Posterior vena cava (tissue), 2 donors: ENCODE measurements at regions not wholly inside any gene's neighbourhood (a gene's known extent, or its start where the extent isn't known, plus 50 kb on each side); places are given as distances from the start of the nearest gene placed in this dataset.

Experiments used
- DNase-seq: peaks from one replicate; pipeline ENCODE4 v3.0.0-alpha.2; 2020; ENCODE audit warnings: low spot score
- intact Hi-C, 2 donors: fragments of 100-400 bp; cut with DNase I; formaldehyde crosslinking; loops; one replicate each; pipeline versions ENCODE4 v1.14.1 to v1.14.2; 2022 to 2023
- donor health status: DM: yes; HTN: yes; CAD: no.
- donor health status: DM: yes; HTN: yes; CAD: no.

DNA sequence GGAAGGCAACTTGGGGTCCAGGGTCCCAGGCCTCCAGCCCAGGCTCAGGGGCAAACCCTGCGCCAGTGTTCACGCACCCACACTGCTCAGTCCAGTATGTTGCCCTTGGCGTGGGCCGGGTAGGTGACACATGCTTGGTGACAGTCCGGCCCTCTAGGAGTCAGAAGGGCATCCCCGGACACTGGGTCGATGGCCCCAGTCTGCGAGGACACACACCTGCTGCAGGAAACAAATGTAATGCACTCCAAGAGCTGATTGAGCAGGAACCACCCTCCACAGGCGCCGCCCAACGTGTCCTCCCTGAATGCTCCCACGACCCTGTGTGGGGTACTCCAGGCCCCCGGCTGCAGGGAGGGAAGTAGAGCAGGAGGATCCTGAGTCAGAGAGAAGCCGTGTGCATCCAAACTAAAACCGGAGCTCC lies 160.7 kb downstream of the DLL1 start:
- intact Hi-C loops: no loop called here
- peak; percentile 59 for DNase-seq

DNA sequence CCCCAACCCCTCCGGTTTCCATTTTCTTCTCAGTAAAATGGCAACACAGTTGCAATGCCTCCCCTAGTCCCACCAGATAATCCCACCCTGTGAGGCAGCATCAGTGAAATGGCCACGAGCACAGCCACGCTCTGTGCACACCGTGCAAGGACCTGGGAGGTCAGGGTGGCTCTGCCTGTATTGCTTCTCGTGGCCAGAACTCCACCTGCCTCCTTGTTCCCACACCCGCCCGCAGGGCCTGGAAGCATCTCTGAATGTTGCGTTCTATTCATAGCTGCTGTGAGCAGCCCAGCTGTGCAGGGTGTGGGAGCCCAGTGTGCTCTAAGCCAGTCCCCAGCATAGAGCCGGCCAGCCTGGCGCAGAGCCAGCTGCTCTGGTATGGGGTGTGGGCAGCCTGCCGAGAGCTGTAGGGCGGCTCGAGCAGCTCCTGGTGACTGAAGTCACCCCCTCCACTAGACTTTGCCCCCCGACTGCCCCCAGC lies 161.1 kb downstream of the DLL1 start:
- intact Hi-C loops: no loop called here
- peak; percentile 76 for DNase-seq

DNA sequence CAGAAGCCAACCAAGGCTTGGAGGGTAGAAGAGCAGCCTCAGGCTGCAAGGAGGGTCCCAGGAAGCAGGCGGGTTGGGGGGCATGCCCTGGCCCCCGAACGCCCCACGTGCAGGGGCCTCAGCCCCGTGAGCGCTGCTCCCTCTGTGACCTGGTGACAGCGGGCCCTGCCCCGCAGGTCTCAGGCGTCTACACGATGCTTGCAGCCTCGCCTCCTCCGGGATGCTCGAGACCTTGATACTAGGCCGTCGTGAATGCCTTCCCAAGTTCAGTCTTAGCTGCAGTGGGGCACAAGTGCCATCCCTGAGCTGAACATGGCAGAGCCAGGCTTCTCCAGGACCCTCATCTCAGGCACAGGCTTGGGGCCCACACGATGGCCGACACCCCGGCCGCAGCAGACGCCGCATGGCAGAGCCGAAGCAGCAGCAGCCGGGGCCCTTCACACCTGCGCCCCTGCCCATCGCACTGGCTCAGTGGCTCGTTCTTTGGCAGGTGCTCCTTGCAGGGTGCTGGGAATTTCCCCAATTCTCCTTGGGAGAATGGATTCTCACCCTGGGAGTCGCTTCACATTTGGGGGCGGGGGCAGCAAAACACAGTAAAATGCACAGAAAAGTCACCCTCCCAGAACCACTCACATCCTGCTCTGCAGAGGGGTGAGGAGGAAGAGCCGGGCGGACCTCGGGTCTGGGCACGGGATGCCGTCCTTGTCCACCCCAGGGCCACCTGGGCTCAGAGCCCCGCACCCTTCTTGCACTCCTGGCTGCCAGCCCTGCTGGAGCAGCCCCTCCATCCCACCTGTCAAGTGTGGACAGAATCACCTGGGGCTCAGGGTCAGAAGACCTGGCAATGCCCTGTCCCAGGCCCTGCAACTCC lies 161.8 kb downstream of the DLL1 start:
- DNase-seq: peak; percentile 68
- intact Hi-C loops: no loop called here

DNA sequence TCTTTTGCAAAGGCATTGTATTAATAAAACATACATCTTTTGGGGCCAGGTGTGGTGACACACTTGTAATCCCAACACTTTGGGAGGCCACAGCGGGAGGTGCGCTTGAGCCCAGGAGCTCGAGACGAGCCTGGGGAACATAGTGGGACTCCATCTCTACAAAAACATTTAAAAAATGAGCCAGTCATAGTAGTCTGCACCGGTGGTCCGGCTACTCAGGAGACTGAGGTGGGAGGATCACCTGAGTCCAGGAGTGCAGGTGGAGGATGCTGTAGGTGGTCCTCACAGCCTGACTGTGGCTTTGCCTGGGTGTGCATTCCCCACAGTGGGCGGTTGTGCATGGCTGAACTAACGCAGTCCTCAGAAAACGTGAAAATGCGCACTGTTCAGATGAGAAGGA lies 162.5 kb downstream of the DLL1 start:
- intact Hi-C loops: no loop called here
- peak; percentile 44 for DNase-seq

DNA sequence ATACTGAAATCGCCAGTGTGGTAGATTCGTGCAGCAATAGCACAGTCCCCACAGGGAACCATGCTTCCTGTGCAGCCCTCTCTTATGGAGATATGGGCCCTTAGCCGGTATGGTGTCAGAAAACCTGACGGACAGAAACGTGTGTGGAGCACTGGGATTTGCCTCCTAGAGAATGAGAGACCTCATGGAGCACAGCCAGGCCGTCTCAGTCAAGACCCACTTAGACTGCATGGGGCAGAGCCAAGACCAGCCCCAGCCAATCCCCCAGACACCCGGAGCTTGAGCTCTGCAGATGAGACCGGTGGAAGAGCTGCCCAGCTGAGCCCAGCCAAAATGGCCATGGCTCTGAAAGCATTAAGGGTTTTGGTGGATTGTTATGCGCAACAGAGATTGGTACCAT lies 163.7 kb downstream of the DLL1 start:
- peak; percentile 56 for DNase-seq
- intact Hi-C loops: no loop called here

DNA sequence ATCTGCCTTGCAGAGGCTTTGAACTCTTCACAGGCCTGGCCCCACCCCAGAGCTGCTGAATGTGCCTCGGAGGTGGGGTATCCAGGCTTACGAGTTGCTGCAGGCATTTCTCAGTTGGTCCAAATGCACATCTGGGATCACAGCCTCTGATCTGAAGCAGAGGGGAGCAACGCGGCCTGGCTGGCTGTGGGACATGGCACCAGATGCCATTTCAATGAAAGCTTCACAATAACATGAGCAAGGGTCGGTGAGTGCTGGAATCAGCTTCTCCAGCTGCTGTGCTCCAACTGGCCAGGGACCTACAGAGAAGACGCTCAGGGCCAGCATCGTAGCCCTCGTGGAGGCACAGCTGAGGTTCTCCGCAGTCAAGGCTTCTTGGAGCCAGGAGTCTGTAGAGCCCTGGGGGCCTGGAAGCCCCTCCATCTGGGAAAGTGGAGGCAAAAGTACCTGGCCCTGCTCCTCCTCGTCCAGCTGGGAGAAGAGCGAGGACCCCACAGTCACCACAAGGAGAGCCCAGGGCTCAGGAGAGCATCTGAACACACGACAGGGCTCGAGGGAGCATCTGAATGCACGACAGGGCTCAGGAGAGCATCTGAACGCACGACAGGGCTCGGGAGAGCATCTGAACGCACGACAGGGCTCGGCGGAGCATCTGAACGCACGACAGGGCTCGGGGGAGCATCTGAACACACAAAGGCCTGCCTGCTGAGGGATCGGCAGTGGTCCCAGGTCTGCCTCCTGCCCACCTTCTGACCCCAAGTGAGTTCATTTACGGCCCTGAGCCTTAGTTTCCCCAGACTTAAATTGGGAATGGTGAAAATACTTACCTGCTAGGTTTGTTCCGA lies 165.2 kb downstream of the DLL1 start:
- intact Hi-C loops: no loop called here

DNA sequence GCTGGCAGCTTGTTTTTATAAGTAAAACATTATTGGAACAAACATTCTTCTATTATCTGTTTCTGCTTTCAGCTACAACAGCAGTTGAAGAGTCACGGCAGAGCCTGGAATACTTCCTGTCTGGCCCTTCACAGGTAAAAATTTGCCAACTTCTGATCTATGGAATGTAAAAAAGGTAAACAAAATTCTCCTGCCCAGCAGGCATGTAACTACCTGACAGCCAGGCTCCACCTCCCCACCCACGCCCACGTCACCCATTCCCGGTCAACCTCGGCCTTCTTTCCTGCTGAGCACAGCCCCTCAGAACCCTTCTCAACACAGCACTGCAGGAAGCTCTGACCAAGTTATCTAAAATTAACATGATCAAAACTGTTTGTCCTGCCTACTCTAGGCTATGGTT lies 166.0 kb downstream of the DLL1 start:
- intact Hi-C loops: loop anchor here in 1 of 2 donors (1.0 kb wide), 1 partner anchor 35 kb away; no protein-coding TSS in a partner anchor
- DNase-seq: peak; percentile 41

More for the DNA sequence above, 165.2 kb downstream of the DLL1 start:
- peak; percentile 67 for DNase-seq

DNA sequence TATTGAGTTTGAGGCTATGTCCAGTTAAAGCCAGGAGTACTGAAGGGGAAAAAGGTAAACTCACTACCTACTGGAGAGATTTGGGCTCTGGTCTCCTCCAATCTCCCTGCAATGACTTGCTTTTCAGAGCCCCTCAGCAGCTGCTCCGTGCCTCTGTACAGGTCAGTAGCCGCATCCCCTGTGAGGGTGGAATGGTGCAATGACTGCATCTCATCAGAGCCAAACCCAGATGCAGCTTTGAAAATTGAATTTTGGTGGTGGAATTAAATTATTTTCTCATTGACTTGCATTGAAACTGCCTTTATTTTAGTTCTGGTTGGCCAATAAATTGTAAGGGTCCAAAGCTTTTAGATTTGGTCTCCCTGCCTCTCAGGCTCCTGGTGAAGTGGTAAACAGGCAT lies 166.7 kb downstream of the DLL1 start:
- DNase-seq: no peak
- intact Hi-C loops: loop anchor here in 1 of 2 donors (1.0 kb wide), 1 partner anchor 36 kb away; no protein-coding TSS in a partner anchor

DNA sequence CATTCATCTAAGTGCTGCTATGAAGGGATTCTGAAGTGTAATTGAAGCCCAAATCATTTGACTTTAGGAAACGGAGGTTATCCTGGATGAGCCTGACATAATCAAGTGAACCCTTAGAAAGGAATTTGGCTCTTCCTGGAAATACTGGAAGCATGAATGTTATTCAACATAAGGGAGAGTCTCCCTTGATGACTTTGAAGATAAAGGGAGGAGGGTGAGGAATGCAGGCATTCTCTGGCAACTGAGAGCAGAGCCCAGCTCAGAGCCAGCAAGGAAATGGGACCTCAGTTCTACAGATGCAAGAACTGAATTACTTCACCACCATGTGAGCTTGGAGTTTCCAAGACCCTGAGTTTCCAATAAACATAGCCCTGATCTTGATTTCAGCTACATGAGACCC lies 168.2 kb downstream of the DLL1 start:
- intact Hi-C loops: no loop called here
- DNase-seq: no peak

DNA sequence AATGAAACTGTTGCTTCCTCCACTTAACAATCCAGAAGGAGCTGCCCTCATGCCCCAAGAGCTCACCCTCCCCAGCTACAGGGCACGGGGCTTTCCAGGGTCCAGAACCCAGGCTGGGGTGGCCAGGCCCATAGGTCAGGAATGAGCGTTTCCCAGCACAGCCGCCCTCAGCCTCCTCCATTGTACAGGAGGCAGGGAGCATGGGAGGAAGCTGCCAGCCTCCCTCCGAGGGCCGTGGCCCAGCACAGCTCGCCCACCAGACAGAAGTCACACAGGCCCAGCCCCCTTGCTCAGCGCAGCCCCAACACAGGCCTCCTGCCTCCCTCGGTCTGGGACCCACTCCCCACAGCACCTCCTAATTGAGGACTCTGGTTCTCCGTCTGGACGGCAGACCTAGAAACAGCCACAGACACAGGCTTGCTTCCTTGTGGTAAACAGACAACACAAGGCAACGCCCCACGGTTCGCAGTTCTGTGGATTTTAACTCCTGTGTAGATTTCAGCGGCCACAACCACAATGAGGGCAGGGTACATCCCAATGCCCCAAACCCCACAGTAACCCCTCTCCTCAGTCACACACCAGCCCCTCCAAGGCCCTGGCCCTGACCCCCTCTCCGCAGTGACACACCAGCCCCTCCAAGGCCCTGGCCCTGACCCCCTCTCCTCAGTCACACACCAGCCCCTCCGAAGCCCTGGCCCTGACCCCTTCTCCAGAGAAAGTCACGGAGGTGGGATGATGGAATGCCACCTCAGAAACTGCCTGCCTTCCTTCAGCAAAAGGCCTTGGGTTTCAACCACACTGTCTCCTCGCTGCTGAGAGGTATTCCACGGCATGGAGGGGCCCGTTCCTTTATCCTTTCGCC lies 173.5 kb downstream of the DLL1 start:
- intact Hi-C loops: no loop called here
- peak; percentile 58 for DNase-seq

DNA sequence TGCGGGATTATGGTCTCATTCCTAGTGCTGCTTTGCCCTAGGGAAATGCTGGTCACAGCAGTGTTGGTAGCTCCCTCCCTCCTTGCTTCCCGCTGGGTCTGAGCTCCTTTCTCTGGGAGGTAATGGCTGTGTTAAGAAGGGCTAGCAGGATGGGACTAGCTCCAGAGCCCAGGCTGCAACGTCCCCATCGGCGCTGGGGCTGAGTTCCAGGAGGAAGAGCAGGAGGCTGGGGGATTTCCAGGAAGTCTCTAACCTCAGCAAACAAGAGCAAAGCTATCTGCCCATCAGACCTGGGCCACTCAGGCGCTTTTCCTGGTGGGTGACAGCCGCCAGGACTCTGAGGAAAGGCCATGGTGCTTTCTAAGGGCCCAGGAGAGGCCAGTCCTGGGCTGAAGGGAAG lies 174.2 kb downstream of the DLL1 start:
- intact Hi-C loops: no loop called here
- DNase-seq: peak; percentile 62

DNA sequence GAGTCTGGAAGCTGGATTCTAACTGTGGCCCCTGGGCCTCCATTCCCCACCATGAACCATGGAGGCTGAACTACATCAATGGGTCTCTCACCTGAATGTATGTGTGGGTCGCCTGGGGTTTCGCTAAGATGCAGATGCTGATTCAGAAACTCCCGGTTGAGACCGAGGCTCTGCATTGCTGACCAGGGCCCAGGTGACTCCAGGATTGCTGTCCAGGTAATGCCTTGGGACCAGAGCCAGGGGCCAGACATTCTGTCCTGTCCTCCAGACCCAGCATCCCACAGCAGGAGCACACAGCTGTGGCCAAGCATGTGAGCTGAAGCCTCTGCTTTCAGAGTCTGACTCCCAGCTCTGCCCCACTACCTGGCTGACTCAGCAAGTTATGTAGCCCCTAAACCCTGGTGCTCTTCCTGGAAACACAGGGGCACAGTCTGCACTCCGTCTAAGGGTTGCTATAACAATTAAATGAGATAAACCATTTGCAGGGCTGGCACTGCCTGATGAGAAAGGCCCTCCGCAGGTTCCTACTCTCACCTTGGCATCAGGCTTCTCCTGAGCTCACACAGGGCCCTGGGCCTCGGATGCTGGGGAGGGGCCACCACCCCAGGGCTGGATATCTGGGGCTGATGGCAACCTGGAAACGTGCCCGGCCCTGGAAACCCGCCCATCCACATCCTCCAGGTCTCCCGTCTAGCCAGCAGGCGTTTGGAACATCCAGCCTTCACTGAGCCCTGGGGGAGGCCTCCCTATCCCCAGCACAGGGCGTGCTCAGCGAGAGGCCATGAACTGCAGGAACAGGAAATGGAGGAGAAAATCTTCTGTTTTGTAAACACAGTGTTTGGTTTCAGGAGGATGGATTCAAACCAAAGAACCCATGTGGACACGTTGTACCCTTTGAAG lies 175.7 kb downstream of the DLL1 start:
- DNase-seq: peak; percentile 45

DNA sequence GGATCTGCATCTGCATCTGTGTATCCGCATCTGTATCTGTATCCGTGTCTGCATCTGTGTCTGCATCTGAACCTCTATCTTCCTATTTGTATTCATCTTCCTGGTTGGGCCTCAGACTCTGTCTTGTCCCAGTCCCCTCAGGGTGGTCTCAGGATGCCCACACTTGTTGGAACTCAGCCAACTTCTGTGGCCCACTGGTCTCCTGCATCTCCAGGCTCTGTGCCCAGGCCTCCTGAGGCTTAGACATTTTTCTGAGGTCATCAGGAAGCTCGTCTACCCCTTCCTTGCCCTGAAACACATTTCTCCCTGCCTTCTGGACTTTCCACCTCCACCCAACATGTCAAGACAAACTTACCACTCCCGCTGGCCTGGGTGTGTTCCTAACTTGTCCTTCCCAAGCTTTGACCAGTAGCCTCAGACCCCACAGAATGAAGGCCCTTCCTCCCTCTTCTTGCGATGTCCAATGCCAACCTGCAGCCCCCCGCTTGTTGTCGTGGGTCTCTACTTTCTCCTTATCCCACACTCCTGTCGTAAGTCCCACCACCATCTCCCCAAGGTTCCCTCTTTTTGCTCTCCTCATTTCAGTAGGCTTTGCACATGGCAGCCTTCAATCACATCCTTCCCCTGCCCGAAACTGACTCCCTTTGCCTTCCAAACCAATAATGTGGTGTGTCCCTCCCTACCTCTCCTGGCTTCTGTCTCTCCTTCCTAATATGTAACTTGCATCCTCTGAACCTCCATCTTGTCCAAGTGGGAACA lies 176.5 kb downstream of the DLL1 start:
- DNase-seq: no peak
- intact Hi-C loops: no loop called here

More for the DNA sequence above, 175.7 kb downstream of the DLL1 start:
- intact Hi-C loops: no loop called here

DNA sequence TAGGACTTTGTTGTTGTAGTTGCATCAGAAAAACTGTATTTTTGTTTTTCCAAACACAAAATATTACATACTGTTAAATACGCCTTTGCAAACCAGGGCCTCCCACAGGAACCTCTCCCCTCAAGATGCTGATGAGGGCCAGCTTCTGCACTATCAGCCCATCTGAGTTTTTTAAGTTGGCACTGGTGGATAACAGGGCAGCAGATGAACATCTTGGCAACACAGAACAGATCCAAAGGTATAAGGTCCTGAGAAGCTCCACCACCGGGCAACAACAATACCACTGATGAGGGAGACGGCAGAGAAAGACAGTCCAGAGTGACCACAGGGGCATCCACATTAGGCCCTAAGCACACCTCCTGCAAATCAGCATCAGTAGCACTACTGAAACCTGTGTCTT lies 177.7 kb downstream of the DLL1 start:
- DNase-seq: no peak
- intact Hi-C loops: no loop called here

DNA sequence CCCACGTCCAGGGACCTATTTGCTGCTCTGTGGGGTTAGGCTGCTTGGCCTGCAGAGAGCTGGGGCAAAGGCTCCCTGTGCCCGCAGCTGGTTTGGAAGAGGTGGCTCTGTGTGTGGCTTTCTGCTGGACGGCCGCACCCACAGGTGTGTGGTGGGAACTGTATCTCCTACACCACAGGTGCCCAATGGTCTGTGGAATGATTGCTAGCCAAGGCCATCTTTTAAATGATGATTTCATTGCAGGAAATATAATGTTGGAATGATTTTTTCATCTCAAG lies 178.4 kb downstream of the DLL1 start:
- intact Hi-C loops: no loop called here
- peak; percentile 35 for DNase-seq

DNA sequence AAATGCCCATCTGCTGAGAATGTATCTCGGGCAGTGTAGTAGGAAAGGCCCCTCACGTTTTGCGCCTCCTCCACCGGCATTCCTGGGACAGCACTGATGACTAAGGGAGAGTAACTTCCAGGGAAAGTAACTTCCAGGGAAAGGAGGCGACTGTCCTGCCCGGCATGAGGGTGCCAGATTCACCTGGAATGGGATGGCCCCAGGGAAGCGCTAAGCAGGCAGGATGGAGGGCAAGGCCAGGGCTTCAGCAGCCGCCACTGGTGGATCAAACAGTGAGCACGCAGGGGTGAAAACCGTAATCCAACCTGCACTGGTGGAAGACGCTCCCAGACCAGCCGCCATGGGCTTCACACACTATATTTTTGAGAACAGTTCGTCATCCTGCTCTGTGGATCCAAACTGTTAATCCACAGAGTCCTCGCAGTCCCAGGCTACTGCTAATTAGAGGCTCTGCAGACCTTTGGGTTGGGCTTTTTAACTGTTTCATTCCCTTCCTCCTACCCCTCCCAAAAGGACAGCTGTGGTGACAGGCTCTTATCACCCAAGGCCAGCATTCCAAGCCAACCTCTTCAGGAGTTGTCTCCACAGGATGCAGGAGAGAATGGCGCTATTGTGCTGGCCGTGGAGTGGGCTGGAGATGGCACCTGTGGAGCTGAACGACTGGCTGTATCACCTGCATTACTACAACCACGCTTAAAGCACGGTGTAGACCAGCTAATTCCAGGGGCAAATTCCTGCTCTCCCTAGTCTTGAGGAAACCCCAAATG lies 178.9 kb downstream of the DLL1 start:
- peak; percentile 66 for DNase-seq
- intact Hi-C loops: no loop called here

DNA sequence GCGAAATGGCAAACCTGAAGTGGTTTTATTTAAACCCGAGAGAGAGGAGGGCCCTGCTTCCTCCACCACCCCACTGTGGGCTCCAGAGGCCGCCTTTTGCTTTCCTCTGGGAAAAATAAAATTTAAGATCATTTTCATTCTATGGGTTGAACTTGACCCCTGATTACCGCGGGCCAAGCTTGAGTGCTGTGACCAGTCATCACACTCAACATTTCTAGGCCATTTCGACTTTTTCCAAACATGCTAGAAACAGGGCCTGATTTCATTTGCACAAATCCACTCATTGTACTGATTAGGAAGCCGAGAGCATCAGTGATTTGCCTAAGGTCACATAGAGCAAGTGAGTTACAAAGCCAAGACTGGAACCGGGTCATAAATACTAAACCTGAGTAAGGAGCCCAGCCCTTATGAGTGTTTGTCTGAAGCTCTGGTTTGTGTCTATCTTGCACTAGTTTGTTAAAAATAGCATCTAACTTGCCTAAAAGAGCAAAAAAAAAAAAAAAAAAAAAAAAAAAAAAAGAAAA lies 179.7 kb downstream of the DLL1 start:
- DNase-seq: no peak
- intact Hi-C loops: no loop called here
